H1 (cell line): ENCODE measurements at regions not wholly inside any gene's neighbourhood (a gene's known extent, or its start where the extent isn't known, plus 50 kb on each side); places are given as distances from the start of the nearest gene placed in this dataset.

Experiments
- NANOG ChIP-seq: IDR thresholded peaks from 2 replicates; pipeline ENCODE4 v1.6.1; 2011; ENCODE audit warnings: low read length, low read depth, mild to moderate bottlenecking, inconsistent platforms; ENCODE audit not compliant: insufficient read depth, poor library complexity, severe bottlenecking
- TBP ChIP-seq: IDR thresholded peaks from 2 replicates; pipeline ENCODE4 v1.6.1; 2011; ENCODE audit warnings: low read depth, low read length, improper control_type of control experiment

DNA sequence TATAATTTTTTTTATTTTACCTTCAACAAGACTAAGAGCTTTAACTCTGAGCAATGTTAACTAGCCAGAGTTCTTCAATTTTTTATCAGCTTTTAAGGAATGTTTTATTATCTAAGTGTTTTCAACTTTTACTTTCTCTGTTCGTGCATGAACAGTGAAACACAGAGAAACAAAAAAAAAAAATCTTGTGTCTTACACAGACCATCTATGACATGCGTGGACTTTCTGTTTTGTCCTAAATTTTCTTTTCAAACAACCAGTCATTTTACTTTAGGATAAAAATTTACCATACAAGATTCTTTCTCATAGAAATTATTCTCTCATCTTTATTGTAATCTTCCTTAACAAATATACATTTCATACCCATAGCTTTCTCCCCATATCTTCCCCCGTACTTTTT, 731.9 kb upstream of the PCDH10 start (continued):
- TF ChIP-seq NANOG (no peak), TBP (no peak)
